HEK293 (cell line): ENCODE measurements at regions not wholly inside any gene's neighbourhood (a gene's known extent, or its start where the extent isn't known, plus 50 kb on each side); places are given as distances from the start of the nearest gene placed in this dataset.

ENCODE experiments used
- CTCF ChIA-PET: fragments of 350-600 bp; formaldehyde crosslinking; extraction: SDS; loops from one replicate; lab custom pipeline; 2021; ENCODE audit warnings: antibody characterized with exemption; lab: Yijun Ruan, JAX
- POLR2A ChIA-PET: fragments of 300-600 bp; formaldehyde crosslinking; extraction: SDS; loops from one replicate; lab custom pipeline; 2020; ENCODE audit warnings: antibody characterized with exemption, inconsistent platforms; lab: Yijun Ruan, JAX
- H3K27ac ChIP-seq: fragments of 200-500 bp; sonication (Bioruptor generic); 2 replicates; pipeline ENCODE4 v1.5.1; 2014; ENCODE audit warnings: low read depth, low read length, control low read depth, inconsistent platforms; ENCODE audit errors: extremely low read depth
- H3K36me3 ChIP-seq, 2 experiments: fragments of 200-500 bp in 1 of 2; sonication (Bioruptor generic) in 1 of 2; 1 replicate in 1 of 2; 2 replicates in 1 of 2; pipeline ENCODE4 v1.5.1; 2014 to 2017; ENCODE audit warnings: inconsistent platforms in 2 of 2, low read length in 2 of 2; ENCODE audit not compliant: control insufficient read depth in 2 of 2, insufficient read depth in 1 of 2
- H3K4me1 ChIP-seq: fragments of 200-500 bp; sonication (Bioruptor generic); 2 replicates; pipeline ENCODE4 v1.5.1; 2014; ENCODE audit warnings: mild to moderate bottlenecking, low read length, inconsistent platforms; ENCODE audit not compliant: control insufficient read depth, insufficient read depth
- H3K4me3 ChIP-seq: 2 replicates; pipeline ENCODE4 v1.5.1; 2011; ENCODE audit warnings: low read depth, mild to moderate bottlenecking, control low read depth, low read length, moderate library complexity
- H3K9me3 ChIP-seq: fragments of 200-500 bp; sonication (Bioruptor generic); 2 replicates; pipeline ENCODE4 v1.5.1; 2014; ENCODE audit warnings: low read depth, low read length, inconsistent platforms; ENCODE audit not compliant: control insufficient read depth, insufficient read depth
- GLIS1 ChIP-seq: fragments of 450-650 bp; formaldehyde crosslinking; IDR thresholded peaks from 2 replicates; pipeline ENCODE4 v1.5.1; 2016; ENCODE audit warnings: missing biosample characterization, missing genetic modification characterization
- KLF9 ChIP-seq: fragments of 450-650 bp; formaldehyde crosslinking; IDR thresholded peaks from 2 replicates; pipeline ENCODE4 v1.5.1; 2016; ENCODE audit warnings: missing biosample characterization, missing genetic modification characterization, low read depth
- MZF1 ChIP-seq: fragments of 450-650 bp; formaldehyde crosslinking; IDR thresholded peaks from 2 replicates; pipeline ENCODE4 v1.5.1; 2017; ENCODE audit warnings: missing biosample characterization, missing genetic modification characterization, borderline replicate concordance
- TRIM28 ChIP-seq: IDR thresholded peaks from 2 replicates; pipeline ENCODE4 v1.6.1; 2011; ENCODE audit warnings: low read length, control low read depth, borderline replicate concordance
- YY2 ChIP-seq: fragments of 450-650 bp; formaldehyde crosslinking; IDR thresholded peaks from 2 replicates; pipeline ENCODE4 v1.5.1; 2016; ENCODE audit warnings: missing biosample characterization, missing genetic modification characterization
- ZNF10 ChIP-seq: fragments of 450-650 bp; formaldehyde crosslinking; IDR thresholded peaks from 2 replicates; pipeline ENCODE4 v1.5.1; 2017; ENCODE audit warnings: missing biosample characterization, missing genetic modification characterization
- ZNF157 ChIP-seq: fragments of 450-650 bp; formaldehyde crosslinking; IDR thresholded peaks from 2 replicates; pipeline ENCODE4 v1.5.1; 2016; ENCODE audit warnings: missing biosample characterization, missing genetic modification characterization
- ZNF391 ChIP-seq: fragments of 450-650 bp; formaldehyde crosslinking; IDR thresholded peaks from 2 replicates; pipeline ENCODE4 v1.5.1; 2016; ENCODE audit warnings: low read depth, missing biosample characterization, missing genetic modification characterization, borderline replicate concordance
- ZNF530 ChIP-seq: fragments of 450-650 bp; formaldehyde crosslinking; IDR thresholded peaks from 2 replicates; pipeline ENCODE4 v1.5.1; 2016; ENCODE audit warnings: low read depth, missing biosample characterization, missing genetic modification characterization
- ZNF658 ChIP-seq: fragments of 450-650 bp; formaldehyde crosslinking; IDR thresholded peaks from 2 replicates; pipeline ENCODE4; 2016; ENCODE audit warnings: missing biosample characterization, missing genetic modification characterization
- TF ChIP-seq, protein P1 (sequence below): fragments of 450-650 bp; formaldehyde crosslinking; IDR thresholded peaks from 2 replicates; pipeline ENCODE4 v1.5.1; 2016; ENCODE audit warnings: missing biosample characterization, missing genetic modification characterization
- TF ChIP-seq, protein P2 (sequence below): fragments of 450-650 bp; formaldehyde crosslinking; IDR thresholded peaks from 2 replicates; pipeline ENCODE4 v1.5.1; 2016; ENCODE audit warnings: missing biosample characterization, missing genetic modification characterization, borderline replicate concordance
- TF ChIP-seq, protein P3 (sequence below): fragments of 450-650 bp; formaldehyde crosslinking; IDR thresholded peaks from 2 replicates; pipeline ENCODE4 v1.5.1; 2016; ENCODE audit warnings: missing biosample characterization, missing genetic modification characterization
- TF ChIP-seq, protein P4 (sequence below): fragments of 450-650 bp; formaldehyde crosslinking; IDR thresholded peaks from 2 replicates; pipeline ENCODE4 v1.5.1; 2016; ENCODE audit warnings: missing biosample characterization, missing genetic modification characterization
- TF ChIP-seq, protein P5 (sequence below): fragments of 450-650 bp; formaldehyde crosslinking; IDR thresholded peaks from 2 replicates; pipeline ENCODE4 v1.5.1; 2017; ENCODE audit warnings: missing biosample characterization, mild to moderate bottlenecking, missing genetic modification characterization, moderate library complexity
- TF ChIP-seq, protein P6 (sequence below): fragments of 450-650 bp; formaldehyde crosslinking; IDR thresholded peaks from 2 replicates; pipeline ENCODE4 v1.5.1; 2016; ENCODE audit warnings: missing biosample characterization, missing genetic modification characterization, borderline replicate concordance
- TF ChIP-seq, protein P7 (sequence below): sonication (generic); formaldehyde crosslinking; IDR thresholded peaks from 2 replicates; pipeline ENCODE4 v1.8.1; 2022; ENCODE audit warnings: mild to moderate bottlenecking, moderate library complexity, missing genetic modification reagents

DNA sequence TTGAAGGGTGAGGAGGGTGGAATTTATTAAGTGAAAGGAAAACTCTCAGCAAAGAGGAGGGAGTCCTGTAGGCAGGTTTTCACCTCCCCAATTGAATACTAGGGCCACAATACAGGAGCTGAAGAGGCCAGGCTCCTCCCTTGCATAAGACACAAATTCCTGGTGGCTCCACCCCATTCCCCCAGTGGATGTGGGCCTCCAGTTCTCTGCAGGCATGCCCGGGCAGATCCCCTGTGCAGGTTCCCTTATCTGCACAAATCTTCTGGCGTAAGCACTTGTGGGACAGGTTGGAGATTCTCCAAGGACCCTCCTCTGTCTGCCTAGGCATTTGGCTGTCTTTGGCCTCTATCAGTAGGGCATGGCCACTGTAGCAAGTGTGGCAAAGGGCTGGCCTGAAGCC lies 847.1 kb upstream of the MBL2 start (continued):
- TF ChIP-seq ZNF658: no peak

DNA sequence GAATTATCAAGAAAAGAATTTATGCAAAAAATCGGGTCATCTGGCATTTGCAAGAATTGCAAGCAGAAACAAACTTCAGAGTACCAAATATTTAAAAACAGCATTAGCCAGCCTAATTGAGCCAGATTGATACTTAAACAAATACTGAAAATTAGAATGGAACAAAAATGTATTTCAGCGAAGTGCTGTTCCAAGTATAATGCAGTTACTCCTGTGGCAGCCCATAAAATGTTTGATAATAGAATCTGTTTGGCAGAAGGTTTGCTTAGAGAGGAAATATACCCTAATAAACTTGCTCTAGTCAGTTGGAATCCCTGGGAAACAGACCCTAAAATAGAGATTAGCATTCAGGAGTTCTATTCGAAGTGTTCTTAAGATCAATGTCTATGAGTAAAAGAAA lies 835.1 kb upstream of the MBL2 start:
- TF ChIP-seq TRIM28 (no peak), ZNF391 (tag by site-specific recombination) (no peak), KLF9 (tag by site-specific recombination) (no peak)
- TF ChIP-seq, protein P1, sequence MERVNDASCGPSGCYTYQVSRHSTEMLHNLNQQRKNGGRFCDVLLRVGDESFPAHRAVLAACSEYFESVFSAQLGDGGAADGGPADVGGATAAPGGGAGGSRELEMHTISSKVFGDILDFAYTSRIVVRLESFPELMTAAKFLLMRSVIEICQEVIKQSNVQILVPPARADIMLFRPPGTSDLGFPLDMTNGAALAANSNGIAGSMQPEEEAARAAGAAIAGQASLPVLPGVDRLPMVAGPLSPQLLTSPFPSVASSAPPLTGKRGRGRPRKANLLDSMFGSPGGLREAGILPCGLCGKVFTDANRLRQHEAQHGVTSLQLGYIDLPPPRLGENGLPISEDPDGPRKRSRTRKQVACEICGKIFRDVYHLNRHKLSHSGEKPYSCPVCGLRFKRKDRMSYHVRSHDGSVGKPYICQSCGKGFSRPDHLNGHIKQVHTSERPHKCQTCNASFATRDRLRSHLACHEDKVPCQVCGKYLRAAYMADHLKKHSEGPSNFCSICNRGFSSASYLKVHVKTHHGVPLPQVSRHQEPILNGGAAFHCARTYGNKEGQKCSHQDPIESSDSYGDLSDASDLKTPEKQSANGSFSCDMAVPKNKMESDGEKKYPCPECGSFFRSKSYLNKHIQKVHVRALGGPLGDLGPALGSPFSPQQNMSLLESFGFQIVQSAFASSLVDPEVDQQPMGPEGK: no peak
- ChIA-PET POLR2A (no interaction called here), CTCF (interaction anchor here (1.0 kb wide), 1 partner anchor 795 kb away, joined by 3 read pairs; no protein-coding TSS in a partner anchor)
- H3K4me3 ChIP-seq: no peak overlapping the region
- no peaks in the 10 kb centered on the region for H3K36me3 ChIP-seq
- H3K4me1 ChIP-seq: no peaks in the 10 kb centered on the region
- no peaks in the 10 kb centered on the region for H3K9me3 ChIP-seq
- H3K27ac ChIP-seq: no peak overlapping the region

DNA sequence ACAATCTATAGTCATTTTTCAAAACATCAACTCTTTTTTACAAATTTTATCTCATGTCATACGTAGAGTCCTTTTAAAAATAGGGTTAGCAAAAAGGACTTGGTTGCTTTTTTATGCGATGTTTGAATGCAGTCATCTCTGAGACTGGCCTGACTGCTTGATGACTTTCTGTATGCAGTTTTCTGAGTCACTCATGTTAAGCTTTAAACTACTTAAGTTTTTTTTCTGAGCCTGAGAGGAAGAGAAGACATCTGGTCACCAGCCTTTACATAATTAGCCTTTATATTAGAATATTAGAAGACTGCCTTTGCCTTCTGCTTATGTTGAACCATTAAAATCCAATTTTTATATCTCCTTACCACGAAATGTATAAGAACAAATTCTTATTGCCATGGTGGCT lies 834.4 kb upstream of the MBL2 start:
- Histone ChIP-seq H3K27ac (no peak overlapping the region), H3K36me3 (no peaks in the 10 kb centered on the region), H3K4me3 (no peak overlapping the region), H3K4me1 (no peaks in the 10 kb centered on the region), H3K9me3 (no peaks in the 10 kb centered on the region)
- POLR2A ChIA-PET: no interaction called here
- CTCF ChIA-PET: interaction anchor here (0.6 to 1.0 kb wide), 2 partner anchors 149 to 796 kb away, joined by 3 read pairs; no protein-coding TSS in a partner anchor
- TF ChIP-seq, protein P2, sequence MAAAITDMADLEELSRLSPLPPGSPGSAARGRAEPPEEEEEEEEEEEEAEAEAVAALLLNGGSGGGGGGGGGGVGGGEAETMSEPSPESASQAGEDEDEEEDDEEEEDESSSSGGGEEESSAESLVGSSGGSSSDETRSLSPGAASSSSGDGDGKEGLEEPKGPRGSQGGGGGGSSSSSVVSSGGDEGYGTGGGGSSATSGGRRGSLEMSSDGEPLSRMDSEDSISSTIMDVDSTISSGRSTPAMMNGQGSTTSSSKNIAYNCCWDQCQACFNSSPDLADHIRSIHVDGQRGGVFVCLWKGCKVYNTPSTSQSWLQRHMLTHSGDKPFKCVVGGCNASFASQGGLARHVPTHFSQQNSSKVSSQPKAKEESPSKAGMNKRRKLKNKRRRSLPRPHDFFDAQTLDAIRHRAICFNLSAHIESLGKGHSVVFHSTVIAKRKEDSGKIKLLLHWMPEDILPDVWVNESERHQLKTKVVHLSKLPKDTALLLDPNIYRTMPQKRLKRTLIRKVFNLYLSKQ: no peak
- TF ChIP-seq, protein P3, sequence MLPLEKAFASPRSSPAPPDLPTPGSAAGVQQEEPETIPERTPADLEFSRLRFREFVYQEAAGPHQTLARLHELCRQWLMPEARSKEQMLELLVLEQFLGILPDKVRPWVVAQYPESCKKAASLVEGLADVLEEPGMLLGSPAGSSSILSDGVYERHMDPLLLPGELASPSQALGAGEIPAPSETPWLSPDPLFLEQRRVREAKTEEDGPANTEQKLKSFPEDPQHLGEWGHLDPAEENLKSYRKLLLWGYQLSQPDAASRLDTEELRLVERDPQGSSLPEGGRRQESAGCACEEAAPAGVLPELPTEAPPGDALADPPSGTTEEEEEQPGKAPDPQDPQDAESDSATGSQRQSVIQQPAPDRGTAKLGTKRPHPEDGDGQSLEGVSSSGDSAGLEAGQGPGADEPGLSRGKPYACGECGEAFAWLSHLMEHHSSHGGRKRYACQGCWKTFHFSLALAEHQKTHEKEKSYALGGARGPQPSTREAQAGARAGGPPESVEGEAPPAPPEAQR (tag by site-specific recombination): no peak
- TF ChIP-seq, protein P4, sequence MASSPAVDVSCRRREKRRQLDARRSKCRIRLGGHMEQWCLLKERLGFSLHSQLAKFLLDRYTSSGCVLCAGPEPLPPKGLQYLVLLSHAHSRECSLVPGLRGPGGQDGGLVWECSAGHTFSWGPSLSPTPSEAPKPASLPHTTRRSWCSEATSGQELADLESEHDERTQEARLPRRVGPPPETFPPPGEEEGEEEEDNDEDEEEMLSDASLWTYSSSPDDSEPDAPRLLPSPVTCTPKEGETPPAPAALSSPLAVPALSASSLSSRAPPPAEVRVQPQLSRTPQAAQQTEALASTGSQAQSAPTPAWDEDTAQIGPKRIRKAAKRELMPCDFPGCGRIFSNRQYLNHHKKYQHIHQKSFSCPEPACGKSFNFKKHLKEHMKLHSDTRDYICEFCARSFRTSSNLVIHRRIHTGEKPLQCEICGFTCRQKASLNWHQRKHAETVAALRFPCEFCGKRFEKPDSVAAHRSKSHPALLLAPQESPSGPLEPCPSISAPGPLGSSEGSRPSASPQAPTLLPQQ (tag by site-specific recombination): no peak
- TF ChIP-seq ZNF157 (no peak), ZNF10 (no peak), YY2 (no peak), MZF1 (no peak), KLF9 (tag by site-specific recombination) (no peak), GLIS1 (no peak), ZNF530 (tag by site-specific recombination) (no peak)
- TF ChIP-seq, protein P5, sequence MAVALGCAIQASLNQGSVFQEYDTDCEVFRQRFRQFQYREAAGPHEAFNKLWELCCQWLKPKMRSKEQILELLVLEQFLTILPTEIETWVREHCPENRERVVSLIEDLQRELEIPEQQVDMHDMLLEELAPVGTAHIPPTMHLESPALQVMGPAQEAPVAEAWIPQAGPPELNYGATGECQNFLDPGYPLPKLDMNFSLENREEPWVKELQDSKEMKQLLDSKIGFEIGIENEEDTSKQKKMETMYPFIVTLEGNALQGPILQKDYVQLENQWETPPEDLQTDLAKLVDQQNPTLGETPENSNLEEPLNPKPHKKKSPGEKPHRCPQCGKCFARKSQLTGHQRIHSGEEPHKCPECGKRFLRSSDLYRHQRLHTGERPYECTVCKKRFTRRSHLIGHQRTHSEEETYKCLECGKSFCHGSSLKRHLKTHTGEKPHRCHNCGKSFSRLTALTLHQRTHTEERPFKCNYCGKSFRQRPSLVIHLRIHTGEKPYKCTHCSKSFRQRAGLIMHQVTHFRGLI (tag by site-specific recombination): no peak
- TF ChIP-seq, protein P6, sequence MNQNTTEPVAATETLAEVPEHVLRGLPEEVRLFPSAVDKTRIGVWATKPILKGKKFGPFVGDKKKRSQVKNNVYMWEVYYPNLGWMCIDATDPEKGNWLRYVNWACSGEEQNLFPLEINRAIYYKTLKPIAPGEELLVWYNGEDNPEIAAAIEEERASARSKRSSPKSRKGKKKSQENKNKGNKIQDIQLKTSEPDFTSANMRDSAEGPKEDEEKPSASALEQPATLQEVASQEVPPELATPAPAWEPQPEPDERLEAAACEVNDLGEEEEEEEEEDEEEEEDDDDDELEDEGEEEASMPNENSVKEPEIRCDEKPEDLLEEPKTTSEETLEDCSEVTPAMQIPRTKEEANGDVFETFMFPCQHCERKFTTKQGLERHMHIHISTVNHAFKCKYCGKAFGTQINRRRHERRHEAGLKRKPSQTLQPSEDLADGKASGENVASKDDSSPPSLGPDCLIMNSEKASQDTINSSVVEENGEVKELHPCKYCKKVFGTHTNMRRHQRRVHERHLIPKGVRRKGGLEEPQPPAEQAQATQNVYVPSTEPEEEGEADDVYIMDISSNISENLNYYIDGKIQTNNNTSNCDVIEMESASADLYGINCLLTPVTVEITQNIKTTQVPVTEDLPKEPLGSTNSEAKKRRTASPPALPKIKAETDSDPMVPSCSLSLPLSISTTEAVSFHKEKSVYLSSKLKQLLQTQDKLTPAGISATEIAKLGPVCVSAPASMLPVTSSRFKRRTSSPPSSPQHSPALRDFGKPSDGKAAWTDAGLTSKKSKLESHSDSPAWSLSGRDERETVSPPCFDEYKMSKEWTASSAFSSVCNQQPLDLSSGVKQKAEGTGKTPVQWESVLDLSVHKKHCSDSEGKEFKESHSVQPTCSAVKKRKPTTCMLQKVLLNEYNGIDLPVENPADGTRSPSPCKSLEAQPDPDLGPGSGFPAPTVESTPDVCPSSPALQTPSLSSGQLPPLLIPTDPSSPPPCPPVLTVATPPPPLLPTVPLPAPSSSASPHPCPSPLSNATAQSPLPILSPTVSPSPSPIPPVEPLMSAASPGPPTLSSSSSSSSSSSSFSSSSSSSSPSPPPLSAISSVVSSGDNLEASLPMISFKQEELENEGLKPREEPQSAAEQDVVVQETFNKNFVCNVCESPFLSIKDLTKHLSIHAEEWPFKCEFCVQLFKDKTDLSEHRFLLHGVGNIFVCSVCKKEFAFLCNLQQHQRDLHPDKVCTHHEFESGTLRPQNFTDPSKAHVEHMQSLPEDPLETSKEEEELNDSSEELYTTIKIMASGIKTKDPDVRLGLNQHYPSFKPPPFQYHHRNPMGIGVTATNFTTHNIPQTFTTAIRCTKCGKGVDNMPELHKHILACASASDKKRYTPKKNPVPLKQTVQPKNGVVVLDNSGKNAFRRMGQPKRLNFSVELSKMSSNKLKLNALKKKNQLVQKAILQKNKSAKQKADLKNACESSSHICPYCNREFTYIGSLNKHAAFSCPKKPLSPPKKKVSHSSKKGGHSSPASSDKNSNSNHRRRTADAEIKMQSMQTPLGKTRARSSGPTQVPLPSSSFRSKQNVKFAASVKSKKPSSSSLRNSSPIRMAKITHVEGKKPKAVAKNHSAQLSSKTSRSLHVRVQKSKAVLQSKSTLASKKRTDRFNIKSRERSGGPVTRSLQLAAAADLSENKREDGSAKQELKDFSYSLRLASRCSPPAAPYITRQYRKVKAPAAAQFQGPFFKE (tag by site-specific recombination): no peak
- TF ChIP-seq, protein P7, sequence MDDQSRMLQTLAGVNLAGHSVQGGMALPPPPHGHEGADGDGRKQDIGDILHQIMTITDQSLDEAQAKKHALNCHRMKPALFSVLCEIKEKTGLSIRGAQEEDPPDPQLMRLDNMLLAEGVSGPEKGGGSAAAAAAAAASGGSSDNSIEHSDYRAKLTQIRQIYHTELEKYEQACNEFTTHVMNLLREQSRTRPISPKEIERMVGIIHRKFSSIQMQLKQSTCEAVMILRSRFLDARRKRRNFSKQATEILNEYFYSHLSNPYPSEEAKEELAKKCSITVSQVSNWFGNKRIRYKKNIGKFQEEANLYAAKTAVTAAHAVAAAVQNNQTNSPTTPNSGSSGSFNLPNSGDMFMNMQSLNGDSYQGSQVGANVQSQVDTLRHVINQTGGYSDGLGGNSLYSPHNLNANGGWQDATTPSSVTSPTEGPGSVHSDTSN (CRISPR knock-in tag): no peak
